HG03097 (cell line): ENCODE measurements at regions not wholly inside any gene's neighbourhood (a gene's known extent, or its start where the extent isn't known, plus 50 kb on each side); places are given as distances from the start of the nearest gene placed in this dataset.

ENCODE experiments used
- ATAC-seq: cut with Tn5 transposase; IDR thresholded peaks from one replicate; pipeline ENCODE4 v1.9.1; 2021; ENCODE audit not compliant: unreplicated experiment, low FRiP score

DNA sequence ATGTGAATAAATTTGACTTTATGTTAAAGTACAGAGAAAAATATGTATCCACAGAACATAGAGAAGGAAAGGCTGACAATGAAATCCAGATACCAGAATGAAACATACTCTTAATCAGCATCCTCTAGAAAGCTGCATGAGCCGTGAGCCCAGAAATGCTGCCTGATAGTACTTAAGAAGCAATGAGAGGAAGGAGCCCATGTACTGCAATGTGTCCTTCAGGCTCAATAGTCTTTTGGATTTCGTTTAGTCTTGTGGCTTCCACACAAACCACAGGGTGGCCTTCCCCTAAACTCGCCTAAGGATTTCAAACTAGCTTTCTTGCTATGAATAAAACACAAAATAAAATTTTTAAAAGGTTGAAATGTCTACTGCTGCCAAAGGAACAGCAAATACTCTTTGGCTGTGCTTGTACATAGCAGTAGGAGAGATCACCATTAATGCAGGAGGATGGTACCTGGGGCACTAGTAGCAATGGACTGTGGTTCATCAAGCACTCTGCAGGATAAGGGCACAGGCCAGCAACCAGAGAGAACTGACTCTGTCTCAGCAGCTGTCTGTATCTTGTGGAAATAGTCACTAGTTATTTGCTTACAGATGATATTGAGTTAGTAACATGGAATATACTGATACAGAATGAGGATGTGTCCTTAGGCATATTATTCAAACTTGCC, 988.3 kb upstream of the LRFN5 start:
- no peak for ATAC-seq

DNA sequence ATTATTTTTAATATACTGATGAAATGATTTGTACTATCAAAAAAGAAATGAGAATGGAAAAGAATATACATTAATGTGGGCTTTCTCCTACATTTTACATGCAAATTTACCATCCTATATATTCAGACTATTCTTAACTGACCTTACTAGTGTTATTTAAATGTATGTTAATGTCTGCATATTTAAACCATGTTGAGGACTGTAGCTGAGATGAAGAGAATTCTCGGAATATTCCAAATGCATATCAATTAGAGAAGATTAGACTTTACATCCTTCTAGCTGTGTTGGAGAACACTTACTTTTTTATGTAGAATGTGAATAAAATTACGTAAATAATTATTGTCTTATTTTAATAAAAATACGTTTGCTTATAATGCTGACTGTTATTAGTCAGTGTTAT, 990.1 kb upstream of the LRFN5 start:
- no peak for ATAC-seq

- no peak for ATAC-seq
Observed at GRCh38 chr14:40601063-40601462, 1005.6 kb upstream of the LRFN5 start.

DNA sequence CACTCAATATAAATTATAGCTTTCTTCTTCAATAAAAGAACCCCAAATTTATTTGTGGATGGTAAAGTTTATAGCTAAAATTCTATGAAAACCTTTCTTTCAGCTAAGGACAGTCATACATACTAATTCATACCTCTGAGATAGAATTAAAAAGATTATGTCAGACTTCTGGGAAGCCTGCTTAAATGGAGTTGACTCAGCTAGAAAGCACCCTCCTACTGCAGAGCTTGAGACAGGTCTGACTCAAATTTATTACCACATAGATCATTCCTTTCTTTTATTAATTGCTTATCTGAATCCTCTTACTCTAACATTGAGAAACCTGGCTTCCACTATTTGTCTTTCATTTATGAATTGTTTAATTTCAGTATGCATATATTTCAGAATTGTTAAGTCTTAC, 1007.0 kb upstream of the LRFN5 start:
- ATAC-seq = no peak

GRCh38 chr14:40581264-40581663, 1025.4 kb upstream of the LRFN5 start:
- no peak for ATAC-seq

GRCh38 chr14:40576880-40577478, 1029.7 kb upstream of the LRFN5 start:
- ATAC-seq = no peak

- ATAC-seq = no peak
Observed at GRCh38 chr14:40574780-40575179, 1031.9 kb upstream of the LRFN5 start.

- no peak for ATAC-seq
Observed at GRCh38 chr14:40525314-40525713, 1081.4 kb upstream of the LRFN5 start.

- no peak for ATAC-seq
Observed at GRCh38 chr14:40523123-40523522, 1083.6 kb upstream of the LRFN5 start.

- no peak for ATAC-seq
Observed at GRCh38 chr14:40494483-40494882, 1062.2 kb upstream of the FBXO33 start.

DNA sequence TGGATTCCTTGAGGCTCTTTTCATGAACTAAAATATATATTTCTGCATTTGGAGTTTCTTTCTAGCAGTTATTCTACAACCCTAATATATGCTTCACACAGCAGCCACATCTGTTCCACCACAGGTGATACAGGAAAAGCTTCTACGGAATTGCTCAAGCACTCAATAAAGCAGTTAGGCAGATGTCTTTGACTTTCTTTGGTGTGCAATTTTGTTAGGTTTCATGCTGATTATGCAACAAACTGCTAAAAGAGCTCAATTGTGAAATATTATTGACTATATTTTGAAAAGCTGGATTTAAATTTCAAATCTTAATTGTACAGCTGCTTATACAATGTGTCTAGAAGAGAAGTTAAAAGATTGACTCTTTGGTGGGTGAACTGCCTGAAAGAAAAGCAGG, 1055.6 kb upstream of the FBXO33 start:
- no peak for ATAC-seq

GRCh38 chr14:40485688-40486087, 1053.5 kb upstream of the FBXO33 start:
- no peak for ATAC-seq

DNA sequence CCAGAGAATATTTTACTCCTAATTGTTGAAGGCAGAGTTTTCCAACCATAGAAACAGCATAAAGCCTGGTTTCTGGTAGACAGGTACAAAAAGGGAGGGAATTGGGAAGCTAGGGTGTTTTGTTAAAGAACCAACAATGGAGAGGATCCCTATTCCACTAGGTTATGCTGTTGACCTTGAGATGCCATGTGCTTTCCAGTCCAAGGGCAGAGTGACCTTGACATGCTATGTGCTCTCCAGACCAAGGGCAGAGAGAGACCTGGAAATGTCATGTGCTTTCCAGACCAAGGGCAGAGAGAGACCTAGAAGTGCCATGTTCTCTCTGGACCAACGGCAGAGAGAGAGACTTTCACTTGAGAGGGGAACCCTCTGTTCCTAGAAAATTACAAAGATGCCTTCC, 1043.8 kb upstream of the FBXO33 start:
- ATAC-seq = no peak

DNA sequence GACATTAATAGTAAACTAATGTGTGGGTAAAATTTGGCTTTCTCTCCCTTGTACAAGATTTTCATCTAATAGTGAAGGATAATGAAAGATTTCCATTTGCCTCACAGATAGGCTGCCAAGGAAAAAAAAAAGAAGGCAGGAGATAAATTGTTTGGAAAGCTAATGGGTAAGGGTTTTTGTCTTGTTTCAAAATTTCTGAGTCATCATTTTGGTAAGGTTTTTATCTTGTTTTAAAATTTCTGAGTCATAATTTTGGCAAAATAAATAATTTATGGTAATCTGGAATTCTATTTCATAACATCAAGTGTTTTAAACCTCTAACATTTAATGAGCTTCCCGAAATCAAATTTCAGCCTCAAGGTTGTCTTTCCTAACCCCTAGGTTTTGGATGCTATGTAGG, 1035.7 kb upstream of the FBXO33 start:
- ATAC-seq = no peak

DNA sequence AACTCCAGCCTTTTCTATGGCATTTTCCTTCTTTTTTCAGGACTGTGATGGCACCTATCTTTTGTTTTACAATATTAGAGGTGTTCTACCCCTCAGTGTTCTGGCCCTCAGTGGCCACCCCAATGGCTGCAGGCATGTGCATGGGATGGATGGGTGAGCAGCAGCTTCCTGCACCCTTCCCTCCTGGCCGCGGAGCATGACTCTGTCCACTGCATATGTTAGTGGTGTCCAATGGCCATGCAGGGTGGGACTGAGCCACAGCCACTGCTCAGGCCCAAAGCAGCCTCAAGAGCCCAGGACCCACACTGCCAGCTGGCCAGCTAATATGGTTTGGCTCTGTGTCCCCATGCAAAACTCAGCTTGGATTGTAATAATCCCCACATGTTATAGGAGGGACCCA, 1032.3 kb upstream of the FBXO33 start:
- ATAC-seq = no peak

GRCh38 chr14:40463886-40464285, 1031.7 kb upstream of the FBXO33 start:
- no peak for ATAC-seq

GRCh38 chr14:40452674-40453073, 1020.4 kb upstream of the FBXO33 start:
- ATAC-seq = no peak

DNA sequence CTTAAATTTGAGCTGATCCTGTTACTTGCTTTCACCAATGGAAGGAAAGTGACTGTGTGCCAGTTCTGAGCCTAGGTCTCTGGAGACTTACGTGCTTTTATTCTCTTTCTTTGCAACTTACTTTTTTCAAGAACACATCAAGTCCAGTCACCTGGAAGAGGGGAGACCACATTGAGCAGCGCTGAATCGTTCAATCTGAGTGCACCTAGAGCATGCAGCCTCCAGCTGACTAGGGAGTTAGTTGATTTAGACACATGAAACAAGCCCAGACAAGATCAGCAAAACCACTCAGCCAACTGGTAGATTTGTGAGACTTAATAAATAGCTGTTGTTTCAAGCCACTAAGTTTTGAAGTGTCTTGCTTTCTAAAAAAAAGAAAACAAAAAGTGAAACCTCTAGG, 1014.8 kb upstream of the FBXO33 start:
- ATAC-seq = no peak

DNA sequence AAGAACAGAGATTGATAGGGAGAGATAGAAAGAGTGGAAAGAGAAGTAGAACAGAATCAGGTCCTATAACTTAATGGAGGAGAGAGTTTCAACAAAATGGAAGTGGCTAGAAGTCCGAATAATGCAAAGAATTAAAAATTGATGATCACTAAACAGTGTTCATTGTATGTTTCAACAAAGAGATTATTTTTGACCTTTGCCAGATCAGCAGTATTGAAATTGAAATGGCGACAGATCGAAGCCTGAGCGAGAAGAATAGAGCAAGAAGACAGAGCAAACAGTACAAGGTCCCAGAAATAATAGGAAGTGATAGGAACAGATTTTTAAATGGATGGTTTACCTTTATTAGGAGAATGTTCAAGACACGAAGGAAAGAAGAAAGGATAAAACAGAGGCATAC, 1012.8 kb upstream of the FBXO33 start:
- ATAC-seq = no peak

- ATAC-seq = no peak
Observed at GRCh38 chr14:40436551-40436950, 1004.3 kb upstream of the FBXO33 start.

GRCh38 chr14:40417777-40418401, 985.7 kb upstream of the FBXO33 start:
- no peak for ATAC-seq

DNA sequence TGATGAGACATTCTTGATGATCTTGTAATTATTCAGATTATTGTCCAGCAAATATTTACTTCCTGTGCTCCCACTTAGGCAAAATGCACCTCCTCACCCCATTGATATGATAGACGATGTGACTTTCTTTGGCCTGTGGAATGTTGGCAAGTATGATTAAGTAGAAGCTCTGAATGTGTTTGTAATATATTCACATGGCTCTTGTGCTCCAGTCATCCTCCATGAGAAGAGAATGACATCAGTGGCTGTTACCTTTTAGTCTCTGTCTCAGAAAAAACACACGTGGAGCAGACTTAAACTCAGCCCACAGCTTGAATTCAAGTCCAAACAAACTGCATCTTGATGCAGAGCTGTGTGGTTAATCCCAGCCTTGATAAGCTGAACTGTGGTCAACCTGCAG, 984.3 kb upstream of the FBXO33 start:
- no peak for ATAC-seq
